CD4-positive, alpha-beta T cell treated with Interleukin-15 for 4 hours (primary cell): ENCODE measurements at regions not wholly inside any gene's neighbourhood (a gene's known extent, or its start where the extent isn't known, plus 50 kb on each side); places are given as distances from the start of the nearest gene placed in this dataset.
A peak's percentile ranks its signal among the peaks of the same experiment; 100 is the strongest.
"Not testable (repeated sequence)": the region's sequence is repeated elsewhere in the genome, so short reads cannot be mapped to it uniquely, and the experiment has no call there.

Source experiments
- DNase-seq: peaks from one replicate; pipeline ENCODE4 v3.0.0-alpha.2; 2020; ENCODE audit warnings: low spot score

- no peak for DNase-seq
Observed at GRCh38 chr3:177783338-177783737, 586.1 kb upstream of the TBL1XR1 start.

GRCh38 chr3:177783767-177784166 is 586.5 kb upstream of the TBL1XR1 start:
- no peak for DNase-seq

GRCh38 chr3:177787279-177788041 is 590.2 kb upstream of the TBL1XR1 start:
- DNase-seq: peak; percentile 16

- DNase-seq: no peak
Observed at GRCh38 chr3:177789500-177789899, 592.2 kb upstream of the TBL1XR1 start.

GRCh38 chr3:177792311-177793030 is 595.2 kb upstream of the TBL1XR1 start:
- DNase-seq: no peak

- no peak for DNase-seq
Observed at GRCh38 chr3:177793451-177793850, 596.2 kb upstream of the TBL1XR1 start.

GRCh38 chr3:177795216-177795615 is 597.9 kb upstream of the TBL1XR1 start:
- no peak for DNase-seq

- DNase-seq: no peak
Observed at GRCh38 chr3:177795859-177796258, 598.6 kb upstream of the TBL1XR1 start.

GRCh38 chr3:177800147-177800546 is 602.9 kb upstream of the TBL1XR1 start:
- not testable (repeated sequence) for DNase-seq

GRCh38 chr3:177800561-177800960 is 603.3 kb upstream of the TBL1XR1 start:
- DNase-seq: no peak

GRCh38 chr3:177802151-177802900 is 605.0 kb upstream of the TBL1XR1 start:
- no peak for DNase-seq

- DNase-seq: no peak
Observed at GRCh38 chr3:177803500-177803899, 606.2 kb upstream of the TBL1XR1 start.

- no peak for DNase-seq
Observed at GRCh38 chr3:177804032-177804431, 606.8 kb upstream of the TBL1XR1 start.

GRCh38 chr3:177804646-177805045 is 607.4 kb upstream of the TBL1XR1 start:
- DNase-seq: no peak

- DNase-seq: no peak
Observed at GRCh38 chr3:177807150-177807875, 610.0 kb upstream of the TBL1XR1 start.

GRCh38 chr3:177808928-177809478 is 611.7 kb upstream of the TBL1XR1 start:
- not testable (repeated sequence) for DNase-seq

- no peak for DNase-seq
Observed at GRCh38 chr3:177810162-177810623, 612.9 kb upstream of the TBL1XR1 start.

- DNase-seq: no peak
Observed at GRCh38 chr3:177811112-177811511, 613.8 kb upstream of the TBL1XR1 start.

- DNase-seq: no peak
Observed at GRCh38 chr3:177811835-177812234, 614.6 kb upstream of the TBL1XR1 start.

GRCh38 chr3:177812492-177812891 is 615.2 kb upstream of the TBL1XR1 start:
- no peak for DNase-seq

GRCh38 chr3:177813322-177813721 is 616.0 kb upstream of the TBL1XR1 start:
- DNase-seq: no peak
